ENCODE measurements at regions not wholly inside any gene's neighbourhood (a gene's known extent, or its start where the extent isn't known, plus 50 kb on each side); places are given as distances from the start of the nearest gene placed in this dataset.

GRCh38 chr15:35705030-35705883, 159.3 kb upstream of the DPH6 start:
- Histone ChIP-seq H3K9ac (ENCODE audit: low read depth, low read length, poor library complexity) (no peak overlapping the region), H3K27ac (replicated peaks; ENCODE audit: low read length) (no peak overlapping the region), H3K27me3 (ENCODE audit: control insufficient read depth in 3 of 3, insufficient read depth in 3 of 3, low read depth in 1 of 3, low read length in 3 of 3) (no peaks in the 10 kb centered on the region), H2BK15ac (ENCODE audit: low read length) (no peak overlapping the region), H3K23ac (ENCODE audit: low read depth, low read length, poor library complexity) (no peak overlapping the region), H3K14ac (ENCODE audit: low read length) (no peak overlapping the region), H3K4me2 (ENCODE audit: insufficient read depth, low read length, poor library complexity, severe bottlenecking) (no peak overlapping the region), H2BK12ac (ENCODE audit: low read length) (no peak overlapping the region), H2BK5ac (ENCODE audit: low read length) (no peak overlapping the region), H4K91ac (ENCODE audit: low read depth, low read length, poor library complexity) (no peak overlapping the region), H4K8ac (ENCODE audit: low read depth, low read length) (no peak overlapping the region), H2BK120ac (ENCODE audit: low read depth, low read length) (no peak overlapping the region), H3K4ac (ENCODE audit: low read length) (no peak overlapping the region), H2AK5ac (ENCODE audit: low read depth, low read length) (no peak overlapping the region), H3K4me1 (ENCODE audit: control insufficient read depth in 2 of 2, insufficient read depth in 1 of 2, low read depth in 1 of 2, low read length in 2 of 2) (peaks cover 4 to 17% of the 10 kb centered on the region in 2 donors), H3K9me3 (replicated peaks in 1 of 2; ENCODE audit: control insufficient read depth in 2 of 2, insufficient read depth in 1 of 2, low read depth in 1 of 2, low read length in 2 of 2) (no peaks in the 10 kb centered on the region), H3K79me1 (ENCODE audit: low read depth, low read length) (no peaks in the 10 kb centered on the region), H3K36me3 (replicated peaks in 1 of 2; ENCODE audit: control insufficient read depth in 2 of 2, insufficient read depth in 2 of 2, low read length in 2 of 2) (no peaks in the 10 kb centered on the region), H2AFZ (ENCODE audit: low read length) (peak overlapping the region; percentile 54), H3K18ac (ENCODE audit: low read length) (no peak overlapping the region), H3K4me3 (ENCODE audit: low read length in 2 of 2) (no peak overlapping the region)
- whole genome bisulfite sequencing, 2 donors (ENCODE audit: extremely low coverage in 2 of 2, insufficient read length in 2 of 2, insufficient replicate concordance in 1 of 2): no CpG with 5 or more reads among the region's 2 CpGs
- no peak for DNase-seq (ENCODE audit: low spot score)

- WGBS, 2 donors (ENCODE audit: extremely low coverage in 2 of 2, insufficient read length in 2 of 2, insufficient replicate concordance in 1 of 2): no CpG with 5 or more reads among the region's 4 CpGs
- no peak overlapping the region for H3K9ac ChIP-seq (ENCODE audit: low read depth, low read length, poor library complexity)
- H3K27ac ChIP-seq (replicated peaks; ENCODE audit: low read length): no peak overlapping the region
- no peak overlapping the region for H4K8ac ChIP-seq (ENCODE audit: low read depth, low read length)
- no peak overlapping the region for H2BK5ac ChIP-seq (ENCODE audit: low read length)
- no peaks in the 10 kb centered on the region for H3K9me3 ChIP-seq (replicated peaks in 1 of 2; ENCODE audit: control insufficient read depth in 2 of 2, insufficient read depth in 1 of 2, low read depth in 1 of 2, low read length in 2 of 2)
- H3K23ac ChIP-seq (ENCODE audit: low read depth, low read length, poor library complexity): no peak overlapping the region
- H3K27me3 ChIP-seq (ENCODE audit: control insufficient read depth in 3 of 3, insufficient read depth in 3 of 3, low read depth in 1 of 3, low read length in 3 of 3): no peaks in the 10 kb centered on the region
- H2BK15ac ChIP-seq (ENCODE audit: low read length): no peak overlapping the region
- H4K91ac ChIP-seq (ENCODE audit: low read depth, low read length, poor library complexity): no peak overlapping the region
- no peak overlapping the region for H2AK5ac ChIP-seq (ENCODE audit: low read depth, low read length)
- no peak overlapping the region for H2BK120ac ChIP-seq (ENCODE audit: low read depth, low read length)
- no peak overlapping the region for H3K4me3 ChIP-seq (ENCODE audit: low read length in 2 of 2)
- peak overlapping the region; percentile 54 for H2AFZ ChIP-seq (ENCODE audit: low read length)
- H3K18ac ChIP-seq (ENCODE audit: low read length): no peak overlapping the region
- H3K4me1 ChIP-seq (ENCODE audit: control insufficient read depth in 2 of 2, insufficient read depth in 1 of 2, low read depth in 1 of 2, low read length in 2 of 2): peaks cover 4 to 15% of the 10 kb centered on the region in 2 donors
- no peak overlapping the region for H3K4me2 ChIP-seq (ENCODE audit: insufficient read depth, low read length, poor library complexity, severe bottlenecking)
- H2BK12ac ChIP-seq (ENCODE audit: low read length): no peak overlapping the region
- H3K79me1 ChIP-seq (ENCODE audit: low read depth, low read length): no peaks in the 10 kb centered on the region
- H3K36me3 ChIP-seq (replicated peaks in 1 of 2; ENCODE audit: control insufficient read depth in 2 of 2, insufficient read depth in 2 of 2, low read length in 2 of 2): no peaks in the 10 kb centered on the region
- no peak overlapping the region for H3K14ac ChIP-seq (ENCODE audit: low read length)
- no peak for DNase-seq (ENCODE audit: low spot score)
- H3K4ac ChIP-seq (ENCODE audit: low read length): no peak overlapping the region
These were observed 160.1 kb upstream of the DPH6 start for GRCh38 chr15:35705884-35706585.

- WGBS, 2 donors (ENCODE audit: extremely low coverage in 2 of 2, insufficient read length in 2 of 2, insufficient replicate concordance in 1 of 2): no CpG with 5 or more reads among the region's 2 CpGs
- no peaks in the 10 kb centered on the region for H3K79me1 ChIP-seq (ENCODE audit: low read depth, low read length)
- H4K8ac ChIP-seq (ENCODE audit: low read depth, low read length): no peak overlapping the region
- H2AK5ac ChIP-seq (ENCODE audit: low read depth, low read length): no peak overlapping the region
- H3K14ac ChIP-seq (ENCODE audit: low read length): no peak overlapping the region
- H2BK120ac ChIP-seq (ENCODE audit: low read depth, low read length): no peak overlapping the region
- H2BK15ac ChIP-seq (ENCODE audit: low read length): no peak overlapping the region
- no peaks in the 10 kb centered on the region for H3K9me3 ChIP-seq (replicated peaks in 1 of 2; ENCODE audit: control insufficient read depth in 2 of 2, insufficient read depth in 1 of 2, low read depth in 1 of 2, low read length in 2 of 2)
- no peak overlapping the region for H2BK12ac ChIP-seq (ENCODE audit: low read length)
- no peak for DNase-seq (ENCODE audit: low spot score)
- H2BK5ac ChIP-seq (ENCODE audit: low read length): no peak overlapping the region
- H2AFZ ChIP-seq (ENCODE audit: low read length): no peak overlapping the region
- H3K4me3 ChIP-seq (ENCODE audit: low read length in 2 of 2): no peak overlapping the region
- H3K18ac ChIP-seq (ENCODE audit: low read length): no peak overlapping the region
- H3K23ac ChIP-seq (ENCODE audit: low read depth, low read length, poor library complexity): no peak overlapping the region
- H3K9ac ChIP-seq (ENCODE audit: low read depth, low read length, poor library complexity): no peak overlapping the region
- no peaks in the 10 kb centered on the region for H3K36me3 ChIP-seq (replicated peaks in 1 of 2; ENCODE audit: control insufficient read depth in 2 of 2, insufficient read depth in 2 of 2, low read length in 2 of 2)
- H3K4me2 ChIP-seq (ENCODE audit: insufficient read depth, low read length, poor library complexity, severe bottlenecking): no peak overlapping the region
- no peak overlapping the region for H3K27ac ChIP-seq (replicated peaks; ENCODE audit: low read length)
- H3K4me1 ChIP-seq (ENCODE audit: control insufficient read depth in 2 of 2, insufficient read depth in 1 of 2, low read depth in 1 of 2, low read length in 2 of 2): peaks cover 0 to 1% of the 10 kb centered on the region in 2 donors
- no peaks in the 10 kb centered on the region for H3K27me3 ChIP-seq (ENCODE audit: control insufficient read depth in 3 of 3, insufficient read depth in 3 of 3, low read depth in 1 of 3, low read length in 3 of 3)
- H3K4ac ChIP-seq (ENCODE audit: low read length): no peak overlapping the region
- no peak overlapping the region for H4K91ac ChIP-seq (ENCODE audit: low read depth, low read length, poor library complexity)
These were observed 167.0 kb upstream of the DPH6 start for GRCh38 chr15:35712956-35713355.

GRCh38 chr15:35713733-35714132, 167.8 kb upstream of the DPH6 start:
- Histone ChIP-seq H3K18ac (ENCODE audit: low read length) (no peak overlapping the region), H3K9ac (ENCODE audit: low read depth, low read length, poor library complexity) (no peak overlapping the region), H2BK12ac (ENCODE audit: low read length) (no peak overlapping the region), H3K4ac (ENCODE audit: low read length) (no peak overlapping the region), H3K9me3 (replicated peaks in 1 of 2; ENCODE audit: control insufficient read depth in 2 of 2, insufficient read depth in 1 of 2, low read depth in 1 of 2, low read length in 2 of 2) (no peaks in the 10 kb centered on the region), H3K23ac (ENCODE audit: low read depth, low read length, poor library complexity) (no peak overlapping the region), H2BK15ac (ENCODE audit: low read length) (no peak overlapping the region), H2AK5ac (ENCODE audit: low read depth, low read length) (no peak overlapping the region), H4K91ac (ENCODE audit: low read depth, low read length, poor library complexity) (no peak overlapping the region), H3K4me2 (ENCODE audit: insufficient read depth, low read length, poor library complexity, severe bottlenecking) (no peak overlapping the region), H3K4me1 (ENCODE audit: control insufficient read depth in 2 of 2, insufficient read depth in 1 of 2, low read depth in 1 of 2, low read length in 2 of 2) (peaks cover 0 to 1% of the 10 kb centered on the region in 2 donors), H3K14ac (ENCODE audit: low read length) (no peak overlapping the region), H3K36me3 (replicated peaks in 1 of 2; ENCODE audit: control insufficient read depth in 2 of 2, insufficient read depth in 2 of 2, low read length in 2 of 2) (no peaks in the 10 kb centered on the region), H2AFZ (ENCODE audit: low read length) (peak overlapping the region; percentile 7), H3K79me1 (ENCODE audit: low read depth, low read length) (no peaks in the 10 kb centered on the region), H2BK120ac (ENCODE audit: low read depth, low read length) (no peak overlapping the region), H3K27ac (replicated peaks; ENCODE audit: low read length) (no peak overlapping the region), H4K8ac (ENCODE audit: low read depth, low read length) (no peak overlapping the region), H3K27me3 (ENCODE audit: control insufficient read depth in 3 of 3, insufficient read depth in 3 of 3, low read depth in 1 of 3, low read length in 3 of 3) (no peaks in the 10 kb centered on the region), H2BK5ac (ENCODE audit: low read length) (no peak overlapping the region), H3K4me3 (ENCODE audit: low read length in 2 of 2) (no peak overlapping the region)
- WGBS, 2 donors (ENCODE audit: extremely low coverage in 2 of 2, insufficient read length in 2 of 2, insufficient replicate concordance in 1 of 2): no CpG with 5 or more reads among the region's 2 CpGs
- no peak for DNase-seq (ENCODE audit: low spot score)
